K562 (cell line): ENCODE measurements at regions not wholly inside any gene's neighbourhood (a gene's known extent, or its start where the extent isn't known, plus 50 kb on each side); places are given as distances from the start of the nearest gene placed in this dataset.

ENCODE experiments used
- ATAC-seq: fragments of 200-7000 bp; cut with Tn5 transposase; 3 replicates; pipeline ENCODE4 v1.9.1; 2020; ENCODE audit warnings: moderate library complexity
- BruUV-seq: library from RNA; stranded (reverse); fragments of 400-500 nt; replicated peaks from 2 replicates; lab custom pipeline; 2021; lab: Mats Ljungman, UMichigan
- CTCF ChIA-PET: fragments of 300-600 bp; formaldehyde crosslinking; extraction: SDS; loops from one replicate; lab custom pipeline; 2021; ENCODE audit warnings: low intra/inter-chr PET ratio; lab: Yijun Ruan, JAX
- POLR2A ChIA-PET: fragments of 300-600, 350-650 bp; sonication (Branson Sonifier 250); formaldehyde crosslinking; extraction: SDS; loops from one replicate; lab custom pipeline; 2021; ENCODE audit warnings: antibody characterized with exemption, inconsistent platforms; lab: Yijun Ruan, JAX
- DNase-seq, 4 experiments: peaks; one replicate each; pipeline versions ENCODE4 v3.0.0 to v3.0.0-alpha.2; 2011 to 2018; ENCODE audit warnings: low spot score in 3 of 4, mixed read lengths in 3 of 4; ENCODE audit errors: extremely low read depth in 1 of 4
- FAIRE-seq: peaks from 2 replicates; lab custom pipeline; 2011; peaks lifted over from hg19 to GRCh38; lab: Jason Lieb, UNC
- H2AFZ ChIP-seq: 2 replicates; pipeline ENCODE4 v1.6.0; 2011; ENCODE audit warnings: low read depth, low read length, control low read depth, inconsistent platforms
- H3K27ac ChIP-seq: fragments of 200-600 bp; 3 replicates; pipeline ENCODE4 v1.8.0; 2011; ENCODE audit warnings: low read depth, mild to moderate bottlenecking, control low read depth, inconsistent platforms, low read length, moderate library complexity, mixed read lengths; ENCODE audit errors: extremely low read depth
- H3K27me3 ChIP-seq, 2 experiments: fragments of 300-600 bp in 1 of 2; 2 replicates in 1 of 2; 3 replicates in 1 of 2; pipeline versions ENCODE4 v1.6.0 to v1.8.0; 2011; ENCODE audit warnings: inconsistent platforms in 2 of 2, low read length in 2 of 2, mild to moderate bottlenecking in 1 of 2, mixed read lengths in 1 of 2, moderate library complexity in 1 of 2; ENCODE audit not compliant: control insufficient read depth in 2 of 2, insufficient read depth in 2 of 2
- H3K36me3 ChIP-seq: fragments of 300-600 bp; 3 replicates; pipeline ENCODE4 v1.8.0; 2011; ENCODE audit warnings: mild to moderate bottlenecking, low read length, inconsistent platforms; ENCODE audit not compliant: control insufficient read depth, insufficient read depth
- H3K4me1 ChIP-seq, 2 experiments: fragments of 200-600 bp in 1 of 2; replicated peaks in 1 of 2; 2 replicates in 1 of 2; 3 replicates in 1 of 2; pipeline versions ENCODE4 v1.5.1 to v1.8.0; 2011; ENCODE audit warnings: inconsistent platforms in 2 of 2, low read length in 2 of 2, mild to moderate bottlenecking in 1 of 2, mixed read lengths in 1 of 2, moderate library complexity in 1 of 2; ENCODE audit not compliant: control insufficient read depth in 2 of 2, insufficient read depth in 2 of 2
- H3K4me2 ChIP-seq: 2 replicates; pipeline ENCODE4 v1.6.1; 2011; ENCODE audit warnings: low read length, control low read depth, inconsistent platforms, mixed read lengths; ENCODE audit not compliant: insufficient read depth
- H3K4me3 ChIP-seq: fragments of 200-600 bp; sonication (generic), shearing (Covaris generic); 2 replicates; pipeline ENCODE4 v1.5.1; 2016; ENCODE audit warnings: control low read depth, inconsistent platforms
- H3K79me2 ChIP-seq: fragments of 200-600 bp; 3 replicates; pipeline ENCODE4 v1.8.0; 2011; ENCODE audit warnings: low read length, inconsistent platforms; ENCODE audit not compliant: control insufficient read depth, insufficient read depth
- H3K9ac ChIP-seq, 2 experiments: 2 replicates each; pipeline versions ENCODE4 v1.6.0 to v1.6.1; 2011; ENCODE audit warnings: low read depth in 2 of 2, low read length in 2 of 2, control low read depth in 1 of 2, inconsistent platforms in 1 of 2, mild to moderate bottlenecking in 1 of 2, mixed read lengths in 1 of 2; ENCODE audit not compliant: insufficient read depth in 1 of 2
- H3K9me1 ChIP-seq: one replicate; pipeline ENCODE4 v1.6.0; 2011; ENCODE audit warnings: inconsistent platforms, mild to moderate bottlenecking, low read length, moderate library complexity; ENCODE audit not compliant: control insufficient read depth, insufficient read depth
- H3K9me3 ChIP-seq: replicated peaks from 2 replicates; pipeline ENCODE4 v1.5.1; 2011; ENCODE audit warnings: low read depth, low read length, inconsistent platforms; ENCODE audit not compliant: control insufficient read depth, insufficient read depth
- H4K20me1 ChIP-seq: replicated peaks from 2 replicates; pipeline ENCODE4 v1.6.1; 2011; ENCODE audit warnings: low read length, inconsistent platforms, mixed read lengths; ENCODE audit not compliant: control insufficient read depth, insufficient read depth
- ELF1 ChIP-seq: fragments of 200-800 bp; sonication (Bioruptor generic); IDR thresholded peaks from 2 replicates; pipeline ENCODE4 v1.6.1; 2016; ENCODE audit warnings: missing genetic modification characterization, missing compliant biosample characterization
- ESRRA ChIP-seq: fragments of 450-650 bp; IDR thresholded peaks from 2 replicates; pipeline ENCODE4 v1.6.1; 2014; ENCODE audit warnings: low read depth, mild to moderate bottlenecking, moderate library complexity, borderline replicate concordance
- FOXJ2 ChIP-seq: fragments of 200-800 bp; sonication (Bioruptor generic); IDR thresholded peaks from 2 replicates; pipeline ENCODE4 v1.6.1; 2016; ENCODE audit warnings: missing genetic modification characterization, missing compliant biosample characterization
- HOXB6 ChIP-seq: fragments of 250-450 bp; sonication (Bioruptor Pico); IDR thresholded peaks from 2 replicates; pipeline ENCODE4 v1.5.1; 2022; ENCODE audit warnings: mild to moderate bottlenecking, borderline replicate concordance
- MGA ChIP-seq: fragments of 450-650 bp; IDR thresholded peaks from 2 replicates; pipeline ENCODE4 v1.6.1; 2016; ENCODE audit warnings: mild to moderate bottlenecking, moderate library complexity
- MXI1 ChIP-seq: IDR thresholded peaks from 2 replicates; pipeline ENCODE4 v1.6.1; 2011; ENCODE audit warnings: low read depth, mild to moderate bottlenecking, improper control_type of control experiment, low read length
- MYBL2 ChIP-seq, 2 experiments: fragments of 450-650 bp in 1 of 2; sonication (generic) in 1 of 2; formaldehyde crosslinking in 1 of 2; IDR thresholded peaks; 2 replicates each; pipeline versions ENCODE4 v1.6.1 to v1.8.1; 2017 to 2022; ENCODE audit warnings: borderline replicate concordance in 1 of 2, inconsistent platforms in 1 of 2, low read depth in 1 of 2, mild to moderate bottlenecking in 1 of 2, missing genetic modification reagents in 1 of 2, moderate library complexity in 1 of 2
- RAD51 ChIP-seq: fragments of 450-650 bp; IDR thresholded peaks from 2 replicates; pipeline ENCODE4 v1.7.1; 2016; ENCODE audit warnings: low read depth, mild to moderate bottlenecking, borderline replicate concordance
- ZNF79 ChIP-seq: fragments of 250-450 bp; sonication (Bioruptor Pico); IDR thresholded peaks from 2 replicates; pipeline ENCODE4 v1.4.0; 2020; ENCODE audit warnings: low read depth, mild to moderate bottlenecking, moderate library complexity
- WGBS: fragments of 100-300 bp; shearing (Covaris generic); methylation state at CpG from one replicate; pipeline ENCODE4 v1.1.6; 2016; ENCODE audit warnings: low coverage, mixed read lengths; ENCODE audit not compliant: insufficient coverage; ENCODE audit errors: missing lambda C conversion rate; 5-methylcytosine and 5-hydroxymethylcytosine counted together
- in situ Hi-C: fragments of 300-500 bp; cut with MboI; formaldehyde crosslinking; loops from 4 replicates; pipeline ENCODE4 v1.15.0; 2018; ENCODE audit warnings: inconsistent platforms, mixed read lengths
- intact Hi-C: fragments of 100-400 bp; cut with micrococcal nuclease; formaldehyde crosslinking; loops from 2 replicates; pipeline ENCODE4 v1.14.2; 2022

- CTCF ChIA-PET, result no interaction called here
- no TSS peak for BruUV-seq
- 56% methylated on average over 5 of the region's 5 CpGs for WGBS
- 0 out of 2 replicates have a peak, but pooled peaks have one; percentile 16 for TF ChIP-seq FOXJ2 (tag)
- no peak for TF ChIP-seq MXI1
- TF ChIP-seq ESRRA, result peak; percentile 26; the same call in 1 of the 2 replicates
- no peak for TF ChIP-seq ELF1 (tag)
- peak; percentile 68 for TF ChIP-seq RAD51
- TF ChIP-seq MGA, result 0 out of 2 replicates have a peak, but pooled peaks have one; percentile 9
- no peak for TF ChIP-seq HOXB6 (CRISPR knock-in tag)
- no peak for TF ChIP-seq MYBL2 (IDR thresholded peaks at IDR 0.05; ENCODE audit: low read depth)
- TF ChIP-seq MYBL2 (CRISPR knock-in tag; IDR thresholded peaks at IDR 0.05; ENCODE audit: borderline replicate concordance), result no peak
- TF ChIP-seq ZNF79, result no peak
Observed at GRCh38 chr7:106465704-106466468, 181.1 kb upstream of the NAMPT start.

More at GRCh38 chr7:106465704-106466468, 181.1 kb upstream of the NAMPT start:
- peaks cover 0 to 15% of the 10 kb centered on the region in 2 experiments; a peak in 3 of 5 replicates for H3K4me1 ChIP-seq
- no peaks in the 10 kb centered on the region for H3K9me1 ChIP-seq
- no peaks in the 10 kb centered on the region for H3K27me3 ChIP-seq
- peak in 1 of 4 experiments; percentile 37 for DNase-seq
- POLR2A ChIA-PET, result interaction anchor here (0.6 to 1.7 kb wide), 4 partner anchors 9 to 19 kb away, joined by 3 to 6 read pairs (median 4); no protein-coding TSS in a partner anchor
- no peaks in the 10 kb centered on the region for H4K20me1 ChIP-seq
- in situ Hi-C loops, result no loop called here
- intact Hi-C loops, result no loop called here
- H3K79me2 ChIP-seq, result no peaks in the 10 kb centered on the region
- FAIRE-seq, result no peak
- H2AFZ ChIP-seq, result peak overlapping the region; percentile 76
- no peak overlapping the region for H3K4me2 ChIP-seq
- H3K27ac ChIP-seq, result no peak overlapping the region
- H3K4me3 ChIP-seq, result no peak overlapping the region
- H3K9ac ChIP-seq, result no peak overlapping the region
- H3K36me3 ChIP-seq, result no peaks in the 10 kb centered on the region
- H3K9me3 ChIP-seq, result no peaks in the 10 kb centered on the region
- no peak for ATAC-seq
